ENCODE measurements at regions not wholly inside any gene's neighbourhood (a gene's known extent, or its start where the extent isn't known, plus 50 kb on each side); places are given as distances from the start of the nearest gene placed in this dataset.
"Not testable (repeated sequence)": the region's sequence is repeated elsewhere in the genome, so short reads cannot be mapped to it uniquely, and the experiment has no call there.

DNA sequence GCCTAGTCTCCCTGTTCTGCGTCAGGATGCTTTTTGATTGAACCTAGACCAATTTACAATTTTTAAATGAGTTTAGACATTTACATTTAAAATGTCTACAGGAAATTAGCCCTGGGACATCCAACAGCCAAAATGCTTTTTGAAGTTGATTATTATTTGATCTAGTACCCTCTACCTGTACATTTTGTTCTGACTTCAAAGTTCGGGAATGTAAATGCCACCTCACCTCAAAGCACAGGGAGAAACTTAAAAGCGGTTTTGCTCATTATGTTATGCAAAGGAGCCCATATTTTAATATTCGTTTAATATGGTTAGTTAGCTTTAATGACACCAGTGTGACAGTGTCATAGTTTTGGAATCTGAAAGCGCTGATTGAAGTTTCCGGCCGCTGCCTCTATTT lies 80.1 kb upstream of the FAM204A start:
- 85 to 93% methylated on average over 6 to 7 of the region's 7 CpGs for WGBS, 2 experiments (ENCODE audit: insufficient coverage in 1 of 2, insufficient read length in 1 of 2)
- TF ChIP-seq, protein P1, sequence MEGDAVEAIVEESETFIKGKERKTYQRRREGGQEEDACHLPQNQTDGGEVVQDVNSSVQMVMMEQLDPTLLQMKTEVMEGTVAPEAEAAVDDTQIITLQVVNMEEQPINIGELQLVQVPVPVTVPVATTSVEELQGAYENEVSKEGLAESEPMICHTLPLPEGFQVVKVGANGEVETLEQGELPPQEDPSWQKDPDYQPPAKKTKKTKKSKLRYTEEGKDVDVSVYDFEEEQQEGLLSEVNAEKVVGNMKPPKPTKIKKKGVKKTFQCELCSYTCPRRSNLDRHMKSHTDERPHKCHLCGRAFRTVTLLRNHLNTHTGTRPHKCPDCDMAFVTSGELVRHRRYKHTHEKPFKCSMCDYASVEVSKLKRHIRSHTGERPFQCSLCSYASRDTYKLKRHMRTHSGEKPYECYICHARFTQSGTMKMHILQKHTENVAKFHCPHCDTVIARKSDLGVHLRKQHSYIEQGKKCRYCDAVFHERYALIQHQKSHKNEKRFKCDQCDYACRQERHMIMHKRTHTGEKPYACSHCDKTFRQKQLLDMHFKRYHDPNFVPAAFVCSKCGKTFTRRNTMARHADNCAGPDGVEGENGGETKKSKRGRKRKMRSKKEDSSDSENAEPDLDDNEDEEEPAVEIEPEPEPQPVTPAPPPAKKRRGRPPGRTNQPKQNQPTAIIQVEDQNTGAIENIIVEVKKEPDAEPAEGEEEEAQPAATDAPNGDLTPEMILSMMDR (conservative IDR thresholded peaks at IDR 0.05), result no peak
- Mint-ChIP-seq H3K27ac (no peak overlapping the region), H3K4me1 (no peaks in the 10 kb centered on the region), H3K36me3 (ENCODE audit: low read depth) (no peaks in the 10 kb centered on the region), H3K4me3 (no peak overlapping the region), H3K9me3 (no peaks in the 10 kb centered on the region), H3K27me3 (ENCODE audit: insufficient read depth) (peaks cover 27% of the 10 kb centered on the region)
- peaks cover 23% of the 10 kb centered on the region for H3K27me3 ChIP-seq (ENCODE audit: control insufficient read depth, insufficient read depth, low read length, poor library complexity, severe bottlenecking)
- H3K4me1 ChIP-seq (ENCODE audit: control insufficient read depth, insufficient read depth, low read length), result no peaks in the 10 kb centered on the region
- H3K36me3 ChIP-seq (ENCODE audit: control insufficient read depth, insufficient read depth, low read length), result no peaks in the 10 kb centered on the region
- H3K9ac ChIP-seq (ENCODE audit: extremely low read depth, low read length, poor library complexity, severe bottlenecking), result no peak overlapping the region
- no peak overlapping the region for H3K27ac ChIP-seq (ENCODE audit: low read depth, low read length)
- DNase-seq, result no peak
- no peak overlapping the region for H3K4me3 ChIP-seq (ENCODE audit: low read length)
- no peaks in the 10 kb centered on the region for H3K9me3 ChIP-seq (ENCODE audit: control insufficient read depth, low read length)

DNA sequence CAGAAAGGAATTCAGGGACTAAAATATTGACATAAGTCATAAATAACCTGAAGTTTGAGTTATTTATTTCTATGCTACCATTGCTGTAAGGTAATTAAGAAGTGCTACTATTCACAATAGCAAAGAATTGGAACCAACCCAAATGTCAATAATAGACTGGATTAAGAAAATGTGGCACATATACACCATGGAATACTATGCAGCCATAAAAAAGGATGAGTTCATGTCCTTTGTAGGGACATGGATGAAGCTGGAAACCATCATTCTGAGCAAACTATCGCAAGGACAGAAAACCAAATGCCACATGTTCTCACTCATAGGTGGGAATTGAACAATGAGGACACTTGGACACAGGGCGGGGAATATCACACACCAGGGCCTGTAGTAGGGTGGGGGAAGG lies 77.9 kb upstream of the FAM204A start:
- not testable (repeated sequence) for H3K36me3 ChIP-seq (ENCODE audit: control insufficient read depth, insufficient read depth, low read length); H3K27ac ChIP-seq (ENCODE audit: low read depth, low read length); H3K36me3 Mint-ChIP-seq (ENCODE audit: low read depth); H3K4me1 Mint-ChIP-seq; DNase-seq; H3K9me3 Mint-ChIP-seq; H3K9ac ChIP-seq (ENCODE audit: extremely low read depth, low read length, poor library complexity, severe bottlenecking); H3K4me3 Mint-ChIP-seq; H3K9me3 ChIP-seq (ENCODE audit: control insufficient read depth, low read length); H3K27ac Mint-ChIP-seq; H3K4me1 ChIP-seq (ENCODE audit: control insufficient read depth, insufficient read depth, low read length); H3K4me3 ChIP-seq (ENCODE audit: low read length)
- 100% methylated on average over 1 of the region's 2 CpGs; no CpG with 5 or more reads in 1 of the 2 experiments for WGBS, 2 experiments (ENCODE audit: insufficient coverage in 1 of 2, insufficient read length in 1 of 2)
- peaks cover 27% of the 10 kb centered on the region for H3K27me3 ChIP-seq (ENCODE audit: control insufficient read depth, insufficient read depth, low read length, poor library complexity, severe bottlenecking)
- peaks cover 30% of the 10 kb centered on the region for H3K27me3 Mint-ChIP-seq (ENCODE audit: insufficient read depth)

DNA sequence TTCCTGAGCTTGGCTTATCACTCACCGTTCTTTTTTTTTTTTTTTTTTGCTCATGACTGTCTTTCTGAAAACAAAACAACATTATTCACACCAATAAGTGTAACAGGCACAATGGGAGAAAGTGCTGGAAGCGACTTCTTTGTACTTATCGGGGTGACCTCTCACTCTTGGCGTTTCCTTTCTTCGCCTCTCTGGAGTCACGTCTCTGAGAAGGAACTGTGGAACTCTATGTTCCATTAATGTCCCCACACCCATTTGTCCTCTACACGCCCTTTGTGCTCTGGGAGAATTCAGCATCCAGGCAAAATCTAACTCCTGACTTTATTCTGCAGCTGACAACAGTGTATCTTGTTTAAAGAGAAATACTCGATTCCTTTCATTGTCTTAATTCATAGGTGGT lies 70.8 kb upstream of the FAM204A start:
- H3K27me3 Mint-ChIP-seq (ENCODE audit: insufficient read depth), result peaks cover 36% of the 10 kb centered on the region
- no peak overlapping the region for H3K4me3 ChIP-seq (ENCODE audit: low read length)

More for the DNA sequence above, 70.8 kb upstream of the FAM204A start:
- Histone ChIP-seq H3K9ac (ENCODE audit: extremely low read depth, low read length, poor library complexity, severe bottlenecking) (no peak overlapping the region), H3K36me3 (ENCODE audit: control insufficient read depth, insufficient read depth, low read length) (no peaks in the 10 kb centered on the region), H3K9me3 (ENCODE audit: control insufficient read depth, low read length) (no peaks in the 10 kb centered on the region), H3K4me1 (ENCODE audit: control insufficient read depth, insufficient read depth, low read length) (peaks cover 2% of the 10 kb centered on the region), H3K27me3 (ENCODE audit: control insufficient read depth, insufficient read depth, low read length, poor library complexity, severe bottlenecking) (peaks cover 39% of the 10 kb centered on the region), H3K27ac (ENCODE audit: low read depth, low read length) (no peak overlapping the region)
- no peak overlapping the region for H3K4me3 Mint-ChIP-seq
- H3K4me1 Mint-ChIP-seq, result peaks cover 7% of the 10 kb centered on the region
- H3K36me3 Mint-ChIP-seq (ENCODE audit: low read depth), result no peaks in the 10 kb centered on the region
- no peak for DNase-seq
- TF ChIP-seq, protein P1 (conservative IDR thresholded peaks at IDR 0.05), result no peak
- H3K9me3 Mint-ChIP-seq, result no peaks in the 10 kb centered on the region
- WGBS, 2 experiments (ENCODE audit: insufficient coverage in 1 of 2, insufficient read length in 1 of 2), result 91 to 95% methylated on average over 6 to 8 of the region's 8 CpGs
- no peak overlapping the region for H3K27ac Mint-ChIP-seq
